Left ventricle myocardium inferior (tissue), 1 donor: ENCODE measurements at regions not wholly inside any gene's neighbourhood (a gene's known extent, or its start where the extent isn't known, plus 50 kb on each side); places are given as distances from the start of the nearest gene placed in this dataset.

ENCODE experiments used
- DNase-seq: peaks from one replicate; pipeline ENCODE4 v3.0.0-alpha.2; 2020
- H3K27ac ChIP-seq: fragments of 200-600 bp; replicated peaks from 2 replicates; pipeline ENCODE4 v1.8.0; 2021
- H3K27me3 ChIP-seq: fragments of 200-600 bp; 2 replicates; pipeline ENCODE4 v1.8.0; 2021; ENCODE audit warnings: low read depth
- H3K36me3 ChIP-seq: fragments of 200-600 bp; 2 replicates; pipeline ENCODE4 v1.8.0; 2021
- H3K4me1 ChIP-seq: fragments of 200-600 bp; 2 replicates; pipeline ENCODE4 v1.8.0; 2021
- H3K4me3 ChIP-seq: fragments of 200-600 bp; 2 replicates; pipeline ENCODE4 v1.8.0; 2021; ENCODE audit warnings: mild to moderate bottlenecking, moderate library complexity
- H3K9me3 ChIP-seq: fragments of 200-600 bp; replicated peaks from 2 replicates; pipeline ENCODE4 v1.8.0; 2021
- intact Hi-C: fragments of 100-400 bp; cut with micrococcal nuclease; formaldehyde crosslinking; loops from one replicate; pipeline ENCODE4 v1.11.0; 2022
- TF ChIP-seq, protein P1 (sequence below): fragments of 200-600 bp; IDR thresholded peaks from 2 replicates; pipeline ENCODE4 v1.8.0; 2021; ENCODE audit warnings: antibody characterized with exemption, mild to moderate bottlenecking, borderline replicate concordance
- donor health status: DM: no; HTN: yes; CAD: no; lungs with severe emphysema.

DNA sequence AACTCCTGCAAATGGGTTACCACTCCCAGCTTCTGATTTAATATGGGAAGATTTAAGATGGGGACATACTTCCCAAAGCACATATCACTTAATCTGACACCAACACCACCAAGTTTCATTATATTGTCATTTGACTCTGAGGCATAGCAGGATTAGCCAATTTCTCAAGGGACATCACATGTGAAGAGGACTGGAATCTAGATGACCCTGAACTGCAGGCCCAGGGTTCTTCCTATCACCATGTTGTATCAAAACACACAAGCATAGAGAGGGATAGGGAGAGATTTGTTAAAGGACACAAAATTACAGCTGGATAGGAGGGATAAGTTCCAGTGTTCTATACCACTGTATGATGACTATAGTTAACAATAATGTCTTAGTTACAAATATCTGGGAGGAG lies 168.3 kb upstream of the PPP2R2B start:
- H3K4me3 ChIP-seq: no peak overlapping the region
- H3K36me3 ChIP-seq: no peaks in the 10 kb centered on the region
- H3K9me3 ChIP-seq: no peaks in the 10 kb centered on the region
- peaks cover 30% of the 10 kb centered on the region for H3K27me3 ChIP-seq
- H3K27ac ChIP-seq: no peak overlapping the region
- TF ChIP-seq, protein P1, sequence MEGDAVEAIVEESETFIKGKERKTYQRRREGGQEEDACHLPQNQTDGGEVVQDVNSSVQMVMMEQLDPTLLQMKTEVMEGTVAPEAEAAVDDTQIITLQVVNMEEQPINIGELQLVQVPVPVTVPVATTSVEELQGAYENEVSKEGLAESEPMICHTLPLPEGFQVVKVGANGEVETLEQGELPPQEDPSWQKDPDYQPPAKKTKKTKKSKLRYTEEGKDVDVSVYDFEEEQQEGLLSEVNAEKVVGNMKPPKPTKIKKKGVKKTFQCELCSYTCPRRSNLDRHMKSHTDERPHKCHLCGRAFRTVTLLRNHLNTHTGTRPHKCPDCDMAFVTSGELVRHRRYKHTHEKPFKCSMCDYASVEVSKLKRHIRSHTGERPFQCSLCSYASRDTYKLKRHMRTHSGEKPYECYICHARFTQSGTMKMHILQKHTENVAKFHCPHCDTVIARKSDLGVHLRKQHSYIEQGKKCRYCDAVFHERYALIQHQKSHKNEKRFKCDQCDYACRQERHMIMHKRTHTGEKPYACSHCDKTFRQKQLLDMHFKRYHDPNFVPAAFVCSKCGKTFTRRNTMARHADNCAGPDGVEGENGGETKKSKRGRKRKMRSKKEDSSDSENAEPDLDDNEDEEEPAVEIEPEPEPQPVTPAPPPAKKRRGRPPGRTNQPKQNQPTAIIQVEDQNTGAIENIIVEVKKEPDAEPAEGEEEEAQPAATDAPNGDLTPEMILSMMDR: no peak
- intact Hi-C loops: no loop called here
- H3K4me1 ChIP-seq: no peaks in the 10 kb centered on the region
- no peak for DNase-seq

DNA sequence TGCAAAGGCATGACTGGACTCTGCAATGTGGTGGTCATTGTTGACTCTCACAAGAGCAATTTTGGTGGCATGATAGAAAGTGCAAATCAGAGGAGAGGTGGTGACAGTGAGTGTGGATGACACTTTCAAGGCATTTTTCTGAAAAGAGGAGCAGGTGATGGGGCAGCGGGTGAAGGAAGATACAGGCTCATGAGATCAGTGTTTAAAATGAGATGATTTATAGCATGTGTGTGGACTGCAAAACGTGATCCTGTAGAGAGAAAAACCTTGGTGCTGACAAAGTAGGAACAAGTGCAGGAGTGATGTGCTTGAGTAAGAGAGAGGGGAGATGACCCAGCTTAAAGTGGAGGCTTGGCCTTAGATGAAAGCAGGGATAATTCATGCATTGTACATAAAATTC lies 171.2 kb upstream of the PPP2R2B start:
- H3K4me1 ChIP-seq: no peaks in the 10 kb centered on the region
- no peak for DNase-seq
- H3K27me3 ChIP-seq: peaks cover 24% of the 10 kb centered on the region
- H3K36me3 ChIP-seq: no peaks in the 10 kb centered on the region
- no peak overlapping the region for H3K27ac ChIP-seq
- intact Hi-C loops: no loop called here
- H3K9me3 ChIP-seq: no peaks in the 10 kb centered on the region
- no peak overlapping the region for H3K4me3 ChIP-seq
- TF ChIP-seq, protein P1: no peak

DNA sequence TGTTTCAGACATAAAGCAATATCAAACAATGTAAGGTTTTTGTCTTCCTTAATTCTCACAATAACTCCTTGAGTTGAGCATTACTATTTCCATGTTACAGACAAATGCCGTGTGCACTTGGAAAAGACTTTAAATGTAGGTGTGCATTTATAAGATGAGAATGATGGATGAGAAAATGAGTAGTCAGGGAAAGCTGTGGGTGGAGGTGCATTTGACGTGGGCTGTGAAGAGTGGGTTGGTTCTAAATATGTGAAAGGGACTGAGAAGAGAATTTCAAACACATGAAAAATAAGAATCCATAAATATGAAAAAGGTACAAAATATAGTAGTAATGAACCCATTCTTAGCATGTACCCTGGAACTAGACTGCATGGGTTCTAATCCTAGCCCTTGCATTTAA lies 171.6 kb upstream of the PPP2R2B start:
- Histone ChIP-seq H3K9me3 (no peaks in the 10 kb centered on the region), H3K27me3 (peaks cover 28% of the 10 kb centered on the region), H3K4me3 (no peak overlapping the region), H3K36me3 (no peaks in the 10 kb centered on the region), H3K27ac (no peak overlapping the region), H3K4me1 (no peaks in the 10 kb centered on the region)
- DNase-seq: no peak
- TF ChIP-seq, protein P1: no peak
- intact Hi-C loops: no loop called here

DNA sequence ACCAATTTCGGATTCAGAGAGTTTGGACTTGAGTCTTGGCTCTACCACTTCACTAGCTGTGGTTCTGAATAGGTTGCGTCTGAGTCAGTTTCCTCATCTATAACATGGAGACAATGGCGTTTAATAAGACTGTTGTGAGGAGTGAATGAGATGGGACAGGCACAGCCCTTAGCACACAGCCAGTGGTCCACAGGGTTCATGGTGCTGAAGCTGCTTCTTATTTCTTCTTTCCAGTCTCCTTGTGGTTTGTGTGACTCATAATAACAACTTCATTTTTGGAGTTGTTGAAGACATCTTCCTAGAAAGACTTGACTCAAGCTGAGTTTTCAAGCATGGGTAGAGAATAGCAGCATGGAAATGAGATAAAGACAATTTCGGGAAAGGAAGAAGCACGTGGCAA lies 172.6 kb upstream of the PPP2R2B start:
- no peaks in the 10 kb centered on the region for H3K36me3 ChIP-seq
- no peaks in the 10 kb centered on the region for H3K9me3 ChIP-seq
- no peak for DNase-seq
- no peak overlapping the region for H3K4me3 ChIP-seq
- peaks cover 36% of the 10 kb centered on the region for H3K27me3 ChIP-seq
- intact Hi-C loops: no loop called here
- TF ChIP-seq, protein P1: no peak
- no peaks in the 10 kb centered on the region for H3K4me1 ChIP-seq
- H3K27ac ChIP-seq: no peak overlapping the region

DNA sequence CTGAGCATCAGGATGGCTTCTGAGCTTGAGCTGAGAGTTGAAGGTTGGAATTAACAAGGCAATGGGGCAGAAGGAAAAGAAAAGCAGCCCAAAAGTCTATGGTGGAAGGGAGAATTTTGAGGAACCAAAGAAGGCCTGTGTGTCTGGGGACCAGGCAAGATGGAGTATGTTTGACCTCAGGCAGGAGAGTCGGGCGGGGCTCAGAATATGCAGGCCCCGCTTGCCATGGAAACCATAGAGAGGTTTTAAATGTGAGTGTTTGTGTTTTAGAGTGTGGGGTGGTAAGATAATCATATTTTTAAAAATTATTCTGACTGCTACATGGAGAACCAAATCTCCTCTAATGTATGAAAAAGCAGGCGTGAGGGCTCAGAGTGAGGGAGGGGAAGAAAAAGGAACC lies 174.0 kb upstream of the PPP2R2B start:
- H3K4me3 ChIP-seq: no peak overlapping the region
- H3K36me3 ChIP-seq: no peaks in the 10 kb centered on the region
- no peak overlapping the region for H3K27ac ChIP-seq
- H3K9me3 ChIP-seq: no peaks in the 10 kb centered on the region
- DNase-seq: no peak
- intact Hi-C loops: no loop called here
- peaks cover 45% of the 10 kb centered on the region for H3K27me3 ChIP-seq
- TF ChIP-seq, protein P1: no peak
- H3K4me1 ChIP-seq: no peaks in the 10 kb centered on the region
